ENCODE measurements at regions not wholly inside any gene's neighbourhood (a gene's known extent, or its start where the extent isn't known, plus 50 kb on each side); places are given as distances from the start of the nearest gene placed in this dataset.

- no peaks in the 10 kb centered on the region for H3K4me1 ChIP-seq
- intact Hi-C loops (cut with micrococcal nuclease) = loop anchor here (10.0 kb wide), 1 partner anchor 481 kb away; no protein-coding TSS in a partner anchor
- no peaks in the 10 kb centered on the region for H3K9me3 ChIP-seq (replicated peaks)
- H3K4me3 ChIP-seq = no peak overlapping the region
- H3K27ac ChIP-seq (replicated peaks) = no peak overlapping the region
- TF ChIP-seq, protein P1, sequence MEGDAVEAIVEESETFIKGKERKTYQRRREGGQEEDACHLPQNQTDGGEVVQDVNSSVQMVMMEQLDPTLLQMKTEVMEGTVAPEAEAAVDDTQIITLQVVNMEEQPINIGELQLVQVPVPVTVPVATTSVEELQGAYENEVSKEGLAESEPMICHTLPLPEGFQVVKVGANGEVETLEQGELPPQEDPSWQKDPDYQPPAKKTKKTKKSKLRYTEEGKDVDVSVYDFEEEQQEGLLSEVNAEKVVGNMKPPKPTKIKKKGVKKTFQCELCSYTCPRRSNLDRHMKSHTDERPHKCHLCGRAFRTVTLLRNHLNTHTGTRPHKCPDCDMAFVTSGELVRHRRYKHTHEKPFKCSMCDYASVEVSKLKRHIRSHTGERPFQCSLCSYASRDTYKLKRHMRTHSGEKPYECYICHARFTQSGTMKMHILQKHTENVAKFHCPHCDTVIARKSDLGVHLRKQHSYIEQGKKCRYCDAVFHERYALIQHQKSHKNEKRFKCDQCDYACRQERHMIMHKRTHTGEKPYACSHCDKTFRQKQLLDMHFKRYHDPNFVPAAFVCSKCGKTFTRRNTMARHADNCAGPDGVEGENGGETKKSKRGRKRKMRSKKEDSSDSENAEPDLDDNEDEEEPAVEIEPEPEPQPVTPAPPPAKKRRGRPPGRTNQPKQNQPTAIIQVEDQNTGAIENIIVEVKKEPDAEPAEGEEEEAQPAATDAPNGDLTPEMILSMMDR (IDR thresholded peaks at IDR 0.05; ENCODE audit: borderline replicate concordance) = no peak
- H3K27me3 ChIP-seq (ENCODE audit: low read depth) = peaks cover 32% of the 10 kb centered on the region
- no peaks in the 10 kb centered on the region for H3K36me3 ChIP-seq
- DNase-seq = no peak
These were observed 141.5 kb upstream of the ERCC6L2 start for GRCh38 chr9:95733741-95734666.

GRCh38 chr9:95732802-95733688, 142.4 kb upstream of the ERCC6L2 start:
- intact Hi-C loops (cut with micrococcal nuclease) = loop anchor here (10.0 kb wide), 1 partner anchor 482 kb away; no protein-coding TSS in a partner anchor
- no peak for DNase-seq
- Histone ChIP-seq H3K4me3 (no peak overlapping the region), H3K27me3 (ENCODE audit: low read depth) (peaks cover 25% of the 10 kb centered on the region), H3K9me3 (replicated peaks) (no peaks in the 10 kb centered on the region), H3K27ac (replicated peaks) (peak overlapping the region; percentile 36), H3K36me3 (no peaks in the 10 kb centered on the region), H3K4me1 (no peaks in the 10 kb centered on the region)
- TF ChIP-seq, protein P1 (IDR thresholded peaks at IDR 0.05; ENCODE audit: borderline replicate concordance) = no peak

- intact Hi-C loops (cut with micrococcal nuclease) = loop anchor here (10.0 kb wide), 1 partner anchor 483 kb away; no protein-coding TSS in a partner anchor
- Histone ChIP-seq H3K4me3 (no peak overlapping the region), H3K9me3 (replicated peaks) (no peaks in the 10 kb centered on the region)
These were observed 143.6 kb upstream of the ERCC6L2 start for GRCh38 chr9:95731876-95732275.

DNA sequence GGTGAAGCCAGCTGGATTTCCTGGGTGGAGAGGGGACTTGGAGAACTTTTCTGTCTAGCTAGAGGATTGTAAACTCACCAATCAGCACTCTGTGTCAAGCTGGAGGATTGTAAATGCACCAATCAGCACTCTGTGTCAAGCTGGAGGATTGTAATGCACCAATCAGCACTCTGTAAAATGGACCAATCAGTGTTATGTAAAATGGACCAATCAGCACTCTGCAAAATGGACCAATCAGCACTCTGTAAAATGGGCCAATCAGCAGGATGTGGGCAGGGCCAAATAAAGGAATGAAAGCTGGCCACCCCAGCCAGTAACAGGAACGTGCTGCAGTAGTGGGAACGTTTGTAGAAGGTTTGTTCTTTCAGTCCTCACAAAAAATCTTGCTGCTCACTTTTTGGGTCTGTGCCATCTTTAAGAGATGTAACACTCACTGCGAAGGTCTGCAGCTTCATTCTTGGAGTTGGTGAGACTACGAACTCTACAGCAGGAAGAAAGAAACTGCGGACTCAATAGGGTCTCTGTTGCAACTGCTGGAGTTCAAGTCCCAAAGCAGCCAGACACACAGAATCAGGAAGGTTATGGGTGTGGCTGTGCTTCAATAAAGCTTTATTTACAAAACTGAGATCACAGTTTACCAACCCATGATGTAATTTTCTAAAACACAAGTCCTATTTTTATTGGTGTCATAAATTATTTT, 145.7 kb upstream of the ERCC6L2 start:
- Histone ChIP-seq H3K4me3 (no peak overlapping the region), H3K27ac (replicated peaks) (no peak overlapping the region), H3K27me3 (ENCODE audit: low read depth) (peaks cover 5% of the 10 kb centered on the region), H3K4me1 (no peaks in the 10 kb centered on the region), H3K36me3 (no peaks in the 10 kb centered on the region), H3K9me3 (replicated peaks) (no peaks in the 10 kb centered on the region)
- DNase-seq = no peak
- TF ChIP-seq, protein P1 (IDR thresholded peaks at IDR 0.05; ENCODE audit: borderline replicate concordance) = no peak
- intact Hi-C loops (cut with micrococcal nuclease) = loop anchor here (10.0 kb wide), 1 partner anchor 485 kb away; no protein-coding TSS in a partner anchor

More at GRCh38 chr9:95731876-95732275, 143.6 kb upstream of the ERCC6L2 start:
- TF ChIP-seq, protein P1 (IDR thresholded peaks at IDR 0.05; ENCODE audit: borderline replicate concordance) = no peak
- H3K27ac ChIP-seq (replicated peaks) = no peak overlapping the region
- H3K4me1 ChIP-seq = no peaks in the 10 kb centered on the region
- H3K36me3 ChIP-seq = no peaks in the 10 kb centered on the region
- no peak for DNase-seq
- H3K27me3 ChIP-seq (ENCODE audit: low read depth) = peaks cover 14% of the 10 kb centered on the region

GRCh38 chr9:95729046-95729445, 146.4 kb upstream of the ERCC6L2 start:
- TF ChIP-seq, protein P1 (IDR thresholded peaks at IDR 0.05; ENCODE audit: borderline replicate concordance) = no peak

More at GRCh38 chr9:95729046-95729445, 146.4 kb upstream of the ERCC6L2 start:
- Histone ChIP-seq H3K4me3 (no peak overlapping the region), H3K9me3 (replicated peaks) (no peaks in the 10 kb centered on the region), H3K36me3 (no peaks in the 10 kb centered on the region), H3K27me3 (ENCODE audit: low read depth) (peaks cover 5% of the 10 kb centered on the region), H3K27ac (replicated peaks) (no peak overlapping the region), H3K4me1 (no peaks in the 10 kb centered on the region)
- intact Hi-C loops (cut with micrococcal nuclease) = no loop called here
- no peak for DNase-seq

All from left ventricle myocardium inferior (tissue), 1 donor.